ENCODE measurements at regions not wholly inside any gene's neighbourhood (a gene's known extent, or its start where the extent isn't known, plus 50 kb on each side); places are given as distances from the start of the nearest gene placed in this dataset.

DNA sequence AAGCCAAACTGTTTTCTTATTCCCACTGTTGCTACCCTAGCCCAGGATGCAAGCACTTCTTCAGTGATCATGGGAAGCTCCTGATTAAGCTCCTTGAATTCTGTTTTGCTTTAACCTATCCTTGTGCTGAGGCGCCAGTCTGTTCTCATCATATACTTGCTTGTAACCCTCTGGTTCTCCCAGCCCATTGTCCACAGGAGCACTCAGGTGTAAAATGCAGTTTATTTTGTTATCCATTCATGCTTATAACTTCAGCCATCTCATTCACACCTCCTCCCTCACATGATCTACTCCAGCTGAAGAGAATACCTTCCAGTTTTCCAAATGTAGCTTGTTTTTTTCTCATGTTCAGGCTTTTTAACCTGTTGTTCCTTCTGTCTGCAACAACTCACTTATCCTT is 402.1 kb upstream of the BRINP1 start:
- no peaks in the 10 kb centered on the region for H3K9me3 ChIP-seq (ENCODE audit: control insufficient read depth, insufficient read depth, low read depth, low read length)
- H3K27ac ChIP-seq (ENCODE audit: extremely low read depth, low read depth, low read length), result no peak overlapping the region
- H3K36me3 ChIP-seq (ENCODE audit: control insufficient read depth in 2 of 2, insufficient read depth in 1 of 2, low read length in 2 of 2), result no peaks in the 10 kb centered on the region
- POLR2A ChIA-PET, result no interaction called here
- CTCF ChIA-PET, result no interaction called here
- H3K4me1 ChIP-seq (ENCODE audit: control insufficient read depth, insufficient read depth, low read length), result no peaks in the 10 kb centered on the region
- TF ChIP-seq SCRT1 (tag by site-specific recombination; IDR thresholded peaks at IDR 0.05; ENCODE audit: borderline replicate concordance) (no peak), ZNF571 (tag by site-specific recombination; IDR thresholded peaks at IDR 0.05) (no peak), IKZF3 (tag by site-specific recombination; IDR thresholded peaks at IDR 0.05) (no peak), ZBTB1 (tag by site-specific recombination; IDR thresholded peaks at IDR 0.05) (no peak), ZNF510 (tag by site-specific recombination; IDR thresholded peaks at IDR 0.05; ENCODE audit: insufficient replicate concordance) (no peak), ZNF792 (tag by site-specific recombination; IDR thresholded peaks at IDR 0.05) (no peak), ZNF548 (tag by site-specific recombination; IDR thresholded peaks at IDR 0.05) (no peak), FEZF1 (tag by site-specific recombination; IDR thresholded peaks at IDR 0.05) (no peak), ZNF777 (tag by site-specific recombination; IDR thresholded peaks at IDR 0.05; ENCODE audit: borderline replicate concordance) (no peak), ZNF148 (tag by site-specific recombination; IDR thresholded peaks at IDR 0.05; ENCODE audit: borderline replicate concordance) (no peak), ZSCAN16 (tag by site-specific recombination; IDR thresholded peaks at IDR 0.05) (no peak), ZBTB17 (tag by site-specific recombination; IDR thresholded peaks at IDR 0.05) (no peak), ZNF211 (tag by site-specific recombination; IDR thresholded peaks at IDR 0.05; ENCODE audit: low read depth) (no peak), ZNF174 (tag by site-specific recombination; IDR thresholded peaks at IDR 0.05) (no peak), ZNF830 (tag by site-specific recombination; IDR thresholded peaks at IDR 0.05; ENCODE audit: low read depth) (no peak)
- TF ChIP-seq, protein P1, sequence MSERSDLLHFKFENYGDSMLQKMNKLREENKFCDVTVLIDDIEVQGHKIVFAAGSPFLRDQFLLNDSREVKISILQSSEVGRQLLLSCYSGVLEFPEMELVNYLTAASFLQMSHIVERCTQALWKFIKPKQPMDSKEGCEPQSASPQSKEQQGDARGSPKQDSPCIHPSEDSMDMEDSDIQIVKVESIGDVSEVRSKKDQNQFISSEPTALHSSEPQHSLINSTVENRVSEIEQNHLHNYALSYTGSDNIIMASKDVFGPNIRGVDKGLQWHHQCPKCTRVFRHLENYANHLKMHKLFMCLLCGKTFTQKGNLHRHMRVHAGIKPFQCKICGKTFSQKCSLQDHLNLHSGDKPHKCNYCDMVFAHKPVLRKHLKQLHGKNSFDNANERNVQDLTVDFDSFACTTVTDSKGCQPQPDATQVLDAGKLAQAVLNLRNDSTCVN (tag by site-specific recombination; optimal IDR thresholded peaks at IDR 0.05), result no peak
- no peak overlapping the region for H3K4me3 ChIP-seq (ENCODE audit: low read depth, low read length)

GRCh38 chr9:119768266-119768665 is 399.0 kb upstream of the BRINP1 start:
- Histone ChIP-seq H3K36me3 (ENCODE audit: control insufficient read depth in 2 of 2, insufficient read depth in 1 of 2, low read length in 2 of 2) (no peaks in the 10 kb centered on the region), H3K27ac (ENCODE audit: extremely low read depth, low read depth, low read length) (no peak overlapping the region), H3K4me1 (ENCODE audit: control insufficient read depth, insufficient read depth, low read length) (no peaks in the 10 kb centered on the region), H3K9me3 (ENCODE audit: control insufficient read depth, insufficient read depth, low read depth, low read length) (no peaks in the 10 kb centered on the region), H3K4me3 (ENCODE audit: low read depth, low read length) (no peak overlapping the region)
- CTCF ChIA-PET, result no interaction called here
- POLR2A ChIA-PET, result no interaction called here
- TF ChIP-seq ZNF596 (tag by site-specific recombination; IDR thresholded peaks at IDR 0.05), result no peak
- TF ChIP-seq, protein P2, sequence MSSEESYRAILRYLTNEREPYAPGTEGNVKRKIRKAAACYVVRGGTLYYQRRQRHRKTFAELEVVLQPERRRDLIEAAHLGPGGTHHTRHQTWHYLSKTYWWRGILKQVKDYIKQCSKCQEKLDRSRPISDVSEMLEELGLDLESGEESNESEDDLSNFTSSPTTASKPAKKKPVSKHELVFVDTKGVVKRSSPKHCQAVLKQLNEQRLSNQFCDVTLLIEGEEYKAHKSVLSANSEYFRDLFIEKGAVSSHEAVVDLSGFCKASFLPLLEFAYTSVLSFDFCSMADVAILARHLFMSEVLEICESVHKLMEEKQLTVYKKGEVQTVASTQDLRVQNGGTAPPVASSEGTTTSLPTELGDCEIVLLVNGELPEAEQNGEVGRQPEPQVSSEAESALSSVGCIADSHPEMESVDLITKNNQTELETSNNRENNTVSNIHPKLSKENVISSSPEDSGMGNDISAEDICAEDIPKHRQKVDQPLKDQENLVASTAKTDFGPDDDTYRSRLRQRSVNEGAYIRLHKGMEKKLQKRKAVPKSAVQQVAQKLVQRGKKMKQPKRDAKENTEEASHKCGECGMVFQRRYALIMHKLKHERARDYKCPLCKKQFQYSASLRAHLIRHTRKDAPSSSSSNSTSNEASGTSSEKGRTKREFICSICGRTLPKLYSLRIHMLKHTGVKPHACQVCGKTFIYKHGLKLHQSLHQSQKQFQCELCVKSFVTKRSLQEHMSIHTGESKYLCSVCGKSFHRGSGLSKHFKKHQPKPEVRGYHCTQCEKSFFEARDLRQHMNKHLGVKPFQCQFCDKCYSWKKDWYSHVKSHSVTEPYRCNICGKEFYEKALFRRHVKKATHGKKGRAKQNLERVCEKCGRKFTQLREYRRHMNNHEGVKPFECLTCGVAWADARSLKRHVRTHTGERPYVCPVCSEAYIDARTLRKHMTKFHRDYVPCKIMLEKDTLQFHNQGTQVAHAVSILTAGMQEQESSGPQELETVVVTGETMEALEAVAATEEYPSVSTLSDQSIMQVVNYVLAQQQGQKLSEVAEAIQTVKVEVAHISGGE (tag by site-specific recombination; conservative IDR thresholded peaks at IDR 0.05; ENCODE audit: low read depth), result no peak
- no peak for TF ChIP-seq ZNF335 (tag by site-specific recombination; conservative IDR thresholded peaks at IDR 0.05)
- no peak for TF ChIP-seq ZNF239 (tag by site-specific recombination; IDR thresholded peaks at IDR 0.05)
- no peak for TF ChIP-seq ZNF785 (tag by site-specific recombination; IDR thresholded peaks at IDR 0.05)
- no peak for TF ChIP-seq ZEB2 (tag by site-specific recombination; IDR thresholded peaks at IDR 0.05)
- no peak for TF ChIP-seq ZNF544 (tag by site-specific recombination; IDR thresholded peaks at IDR 0.05)
- no peak for TF ChIP-seq ZNF302 (tag by site-specific recombination; IDR thresholded peaks at IDR 0.05; ENCODE audit: low read depth)
- TF ChIP-seq, protein P3, sequence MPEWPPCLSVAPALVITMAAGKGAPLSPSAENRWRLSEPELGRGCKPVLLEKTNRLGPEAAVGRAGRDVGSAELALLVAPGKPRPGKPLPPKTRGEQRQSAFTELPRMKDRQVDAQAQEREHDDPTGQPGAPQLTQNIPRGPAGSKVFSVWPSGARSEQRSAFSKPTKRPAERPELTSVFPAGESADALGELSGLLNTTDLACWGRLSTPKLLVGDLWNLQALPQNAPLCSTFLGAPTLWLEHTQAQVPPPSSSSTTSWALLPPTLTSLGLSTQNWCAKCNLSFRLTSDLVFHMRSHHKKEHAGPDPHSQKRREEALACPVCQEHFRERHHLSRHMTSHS (tag by site-specific recombination; IDR thresholded peaks at IDR 0.05), result no peak
- TF ChIP-seq ZNF26 (tag by site-specific recombination; IDR thresholded peaks at IDR 0.05), result no peak
- TF ChIP-seq SP2 (tag by site-specific recombination; IDR thresholded peaks at IDR 0.05), result no peak

Measured in HEK293 (cell line).